ENCODE measurements at regions not wholly inside any gene's neighbourhood (a gene's known extent, or its start where the extent isn't known, plus 50 kb on each side); places are given as distances from the start of the nearest gene placed in this dataset.
"Not testable (repeated sequence)": the region's sequence is repeated elsewhere in the genome, so short reads cannot be mapped to it uniquely, and the experiment has no call there.

- DNase-seq (ENCODE audit: low spot score); intact Hi-C loops (cut with DNase I); ATAC-seq: not testable (repeated sequence)
These were observed 60.0 kb upstream of the GPC3 start for GRCh38 chrX:134045372-134045771.

DNA sequence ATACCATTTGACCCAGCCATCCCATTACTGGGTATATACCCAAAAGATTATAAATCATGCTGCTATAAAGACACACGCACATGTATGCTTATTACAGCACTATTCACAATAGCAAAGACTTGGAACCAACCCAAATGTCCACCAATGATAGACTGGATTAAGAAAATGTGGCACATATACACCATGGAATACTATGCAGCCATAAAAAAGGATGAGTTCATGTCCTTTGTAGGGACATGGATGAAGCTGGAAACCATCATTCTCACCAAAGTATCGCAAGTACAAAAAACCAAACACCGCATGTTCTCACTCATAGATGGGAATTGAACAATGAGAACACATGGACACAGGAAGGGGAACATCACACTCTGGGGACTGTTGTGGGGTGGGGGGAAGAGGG, 81.7 kb upstream of the GPC3 start:
- intact Hi-C loops (cut with DNase I); DNase-seq (ENCODE audit: low spot score); ATAC-seq: not testable (repeated sequence)

DNA sequence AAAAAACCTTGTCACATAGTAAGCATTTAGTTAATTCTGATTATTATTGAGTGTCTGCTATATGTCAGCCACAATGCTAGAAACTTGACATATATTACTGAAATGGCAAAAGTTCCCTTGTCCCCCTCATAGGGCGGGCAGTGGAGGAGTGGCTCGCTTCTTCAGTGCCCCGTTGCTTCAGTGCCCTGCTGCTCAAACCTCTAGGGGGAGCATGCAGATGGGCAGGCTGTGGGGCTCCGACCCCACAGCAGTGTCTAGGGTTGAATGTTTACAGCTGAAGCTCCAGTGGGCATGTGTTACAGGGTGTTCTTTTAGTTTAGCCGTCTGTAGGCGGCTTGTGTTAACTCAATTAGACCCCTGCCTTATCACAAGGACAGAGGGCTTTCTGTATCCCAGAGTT, 86.5 kb upstream of the GPC3 start:
- intact Hi-C loops (cut with DNase I); ATAC-seq; DNase-seq (ENCODE audit: low spot score): not testable (repeated sequence)

- intact Hi-C loops (cut with DNase I) = no loop called here
- no peak for DNase-seq (ENCODE audit: low spot score)
- ATAC-seq = no peak
These were observed 87.9 kb upstream of the GPC3 start for GRCh38 chrX:134073341-134073740.

DNA sequence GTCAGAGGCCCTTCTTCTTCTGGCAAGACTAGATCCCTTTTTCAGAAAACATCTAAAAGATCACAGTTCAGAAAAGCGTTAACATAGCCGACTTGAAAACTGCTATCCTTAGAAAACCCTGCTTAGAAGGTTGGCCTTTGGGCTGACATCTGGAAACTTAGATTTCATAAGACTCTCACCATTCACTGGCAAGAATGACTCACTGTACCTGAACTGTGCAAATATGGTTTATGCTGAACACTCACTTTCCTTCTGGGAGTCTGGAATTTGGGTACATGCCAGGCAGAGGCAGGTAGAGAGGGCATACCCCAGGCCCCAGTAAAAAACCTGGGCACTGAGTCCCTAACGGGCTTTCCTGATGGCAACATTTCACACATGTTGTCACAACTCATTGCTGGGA, 88.8 kb upstream of the GPC3 start:
- no peak for ATAC-seq
- DNase-seq (ENCODE audit: low spot score) = no peak
- intact Hi-C loops (cut with DNase I) = no loop called here

DNA sequence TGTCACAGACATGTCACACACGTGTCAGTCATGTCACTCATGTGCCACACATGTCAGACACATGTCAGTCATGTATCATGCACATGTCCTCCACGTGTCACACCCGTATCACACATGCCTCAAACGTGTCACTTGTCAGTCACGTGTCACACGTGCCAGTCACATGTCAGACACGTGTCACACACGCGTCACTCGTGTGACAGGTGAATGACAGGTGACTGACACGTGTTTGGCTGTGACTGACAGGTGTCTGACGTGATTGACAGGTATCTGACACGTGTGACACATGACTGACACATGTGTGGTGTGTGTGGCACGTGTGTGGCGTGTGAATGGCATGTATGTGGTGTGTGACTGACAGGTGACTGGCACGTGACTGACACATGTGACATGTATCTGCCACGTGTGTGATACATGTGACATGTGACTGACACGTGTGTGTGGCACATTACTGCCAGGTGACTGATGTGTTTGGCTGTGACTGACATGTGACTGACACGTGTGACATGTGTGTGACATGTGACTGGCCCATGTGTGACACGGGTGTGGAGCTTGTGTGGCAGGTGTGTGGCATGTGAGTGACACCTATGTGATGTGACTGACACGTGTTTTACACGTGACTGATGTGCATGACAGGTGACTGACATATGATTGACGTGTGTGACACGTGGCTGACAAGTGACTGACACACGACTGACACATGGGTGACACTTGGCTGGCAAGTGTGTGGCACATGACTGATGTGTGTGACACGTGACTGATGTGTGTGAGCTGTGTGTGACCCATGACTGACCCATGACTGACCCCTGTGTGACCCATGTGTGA, 90.7 kb upstream of the GPC3 start:
- ATAC-seq = no peak
- intact Hi-C loops (cut with DNase I) = no loop called here
- DNase-seq (ENCODE audit: low spot score) = no peak

DNA sequence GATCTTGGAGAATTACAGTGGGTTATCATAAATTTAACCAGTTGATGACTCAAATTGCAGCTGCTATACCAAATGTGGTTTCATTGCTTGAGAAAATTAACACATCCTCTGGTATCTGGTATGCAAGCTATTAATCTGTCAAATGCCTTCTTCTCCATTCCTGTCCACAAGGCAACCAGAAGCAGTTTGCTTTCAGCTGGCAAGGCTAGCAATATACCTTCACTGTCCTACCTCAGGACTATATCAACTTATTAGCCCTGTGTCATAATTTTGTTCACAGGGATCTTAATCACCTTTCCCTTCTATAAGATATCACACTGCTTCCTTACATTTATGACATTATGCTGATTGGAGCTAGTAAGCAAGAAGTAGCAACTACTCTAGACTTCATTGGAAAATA, 110.0 kb upstream of the GPC3 start:
- ATAC-seq = no peak
- DNase-seq (ENCODE audit: low spot score) = no peak
- intact Hi-C loops (cut with DNase I) = no loop called here

DNA sequence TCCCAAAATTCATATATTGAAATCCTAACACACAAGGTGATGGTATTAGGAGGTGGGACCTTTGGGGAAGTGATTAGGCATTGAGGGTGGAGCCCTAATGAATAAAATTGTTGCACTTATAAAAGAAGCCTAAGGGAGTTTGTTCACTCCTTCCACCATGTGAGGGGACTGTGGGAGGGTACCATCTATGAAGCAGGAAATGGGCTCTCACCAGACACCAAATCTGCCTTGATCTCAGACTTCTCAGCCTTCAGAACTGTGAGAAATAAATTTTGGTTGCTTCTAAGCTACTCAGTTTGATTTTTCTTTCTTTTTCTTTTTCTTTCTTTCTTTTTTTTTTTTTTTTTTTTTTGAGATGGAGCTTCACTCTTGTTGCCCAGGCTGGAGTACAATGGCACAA, 116.2 kb upstream of the GPC3 start:
- no peak for DNase-seq (ENCODE audit: low spot score)
- intact Hi-C loops (cut with DNase I) = no loop called here
- ATAC-seq = no peak

DNA sequence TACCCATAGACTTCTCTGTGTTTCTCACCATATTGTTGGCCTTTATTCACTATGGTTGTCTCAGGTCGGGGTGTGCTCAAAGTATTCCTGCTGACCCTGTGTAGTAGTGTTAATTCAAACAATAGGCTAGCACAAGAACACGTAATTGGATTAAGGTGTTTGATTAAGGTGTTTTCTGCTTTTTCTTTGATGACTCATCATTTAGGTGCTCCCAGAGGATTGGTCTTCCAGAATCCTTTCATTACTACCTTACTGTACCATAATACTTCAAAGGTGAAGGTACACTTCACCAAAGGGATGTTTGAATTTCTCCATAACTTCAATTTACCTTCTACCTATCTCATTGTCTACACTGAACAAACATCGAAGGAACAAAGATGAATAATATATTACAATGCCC, 121.7 kb upstream of the CCDC160 start:
- intact Hi-C loops (cut with DNase I) = no loop called here
- no peak for ATAC-seq
- DNase-seq (ENCODE audit: low spot score) = no peak

DNA sequence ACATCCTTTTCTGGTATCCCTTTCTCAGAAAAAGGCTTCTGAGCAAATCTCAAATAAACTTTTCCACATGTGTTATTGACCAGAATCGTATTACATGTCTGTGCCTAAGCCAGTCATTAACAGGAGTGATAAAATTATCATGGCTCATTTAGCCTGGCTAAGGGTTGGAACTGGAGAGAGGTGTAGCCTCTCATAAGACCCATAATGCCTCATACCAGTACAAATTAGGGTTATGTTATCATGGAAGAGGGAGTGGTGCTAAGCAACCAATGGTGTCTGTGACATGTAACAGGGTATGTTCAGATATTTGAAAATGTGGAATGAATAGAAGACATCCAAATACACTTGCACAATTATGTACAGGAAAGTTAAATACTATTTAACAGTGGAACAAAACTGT, 99.6 kb upstream of the CCDC160 start:
- no peak for ATAC-seq
- no peak for DNase-seq (ENCODE audit: low spot score)
- intact Hi-C loops (cut with DNase I) = no loop called here

DNA sequence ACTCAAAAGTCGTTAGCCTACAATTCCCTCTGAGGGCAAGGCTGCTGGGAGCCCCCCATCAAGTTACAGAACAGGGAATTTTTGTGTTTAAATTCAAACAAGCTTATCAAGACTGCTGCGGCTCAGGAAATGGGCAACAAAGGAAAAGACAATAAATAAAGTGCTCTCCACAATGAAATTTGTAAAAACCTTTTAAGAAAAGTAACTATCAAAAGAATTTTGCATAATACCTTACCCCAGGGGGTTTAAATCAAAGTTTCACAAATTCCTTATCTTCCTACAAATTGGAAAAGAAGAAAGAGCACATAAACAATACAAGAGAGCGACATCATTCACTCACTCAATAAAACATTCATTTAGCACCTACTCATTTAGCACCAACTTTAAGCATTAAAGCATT, 97.9 kb upstream of the CCDC160 start:
- intact Hi-C loops (cut with DNase I) = no loop called here
- no peak for ATAC-seq

GRCh38 chrX:134144231-134144630, 92.8 kb upstream of the CCDC160 start:
- DNase-seq (ENCODE audit: low spot score) (no peak), ATAC-seq (no peak)
- intact Hi-C loops (cut with DNase I) = no loop called here

More for the DNA sequence above, 97.9 kb upstream of the CCDC160 start:
- DNase-seq (ENCODE audit: low spot score) = no peak

- ATAC-seq = no peak
- intact Hi-C loops (cut with DNase I) = no loop called here
These were observed 90.5 kb upstream of the CCDC160 start for GRCh38 chrX:134146493-134146892.

GRCh38 chrX:134148172-134148692, 88.8 kb upstream of the CCDC160 start:
- intact Hi-C loops (cut with DNase I) = no loop called here
- no peak for DNase-seq (ENCODE audit: low spot score)
- ATAC-seq = peak; percentile 36

More at GRCh38 chrX:134146493-134146892, 90.5 kb upstream of the CCDC160 start:
- DNase-seq (ENCODE audit: low spot score) = no peak

DNA sequence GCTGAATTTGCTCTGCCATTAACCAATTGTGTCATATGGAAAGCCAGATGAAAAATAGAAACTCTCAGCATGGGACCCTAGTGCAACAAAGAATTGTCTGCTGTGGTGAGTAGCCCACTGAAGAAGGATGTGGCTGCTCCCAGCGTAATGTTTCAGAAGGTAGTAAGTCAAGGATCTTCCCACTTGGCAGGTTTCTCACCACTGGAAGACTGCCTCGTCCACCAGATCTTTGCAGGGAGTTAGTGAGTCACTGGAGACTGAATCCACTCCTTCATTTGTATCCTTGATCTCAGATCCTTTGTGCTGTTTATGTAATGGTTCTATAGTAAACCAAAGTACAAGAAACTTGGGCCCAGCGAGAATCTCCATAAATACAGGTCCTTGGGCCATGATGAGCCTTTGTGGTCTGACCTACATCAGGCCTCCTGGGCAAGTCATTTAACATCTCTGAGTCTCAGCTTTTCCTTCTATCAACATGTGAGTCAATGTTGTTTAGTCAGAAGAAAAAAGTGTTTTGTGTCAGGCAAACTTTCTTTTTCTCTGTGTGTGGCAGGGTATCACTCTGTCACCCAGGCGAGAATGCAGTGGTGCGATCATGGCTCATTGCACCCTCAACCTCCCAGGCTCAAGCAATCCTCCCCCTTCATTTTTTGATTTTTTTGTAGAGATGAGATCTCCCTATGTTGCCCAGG, 78.0 kb upstream of the CCDC160 start:
- DNase-seq (ENCODE audit: low spot score) = no peak
- intact Hi-C loops (cut with DNase I) = no loop called here
- no peak for ATAC-seq

- no peak for ATAC-seq
- no peak for DNase-seq (ENCODE audit: low spot score)
- intact Hi-C loops (cut with DNase I) = no loop called here
These were observed 75.8 kb upstream of the CCDC160 start for GRCh38 chrX:134161162-134161561.

GRCh38 chrX:134162032-134162431, 75.0 kb upstream of the CCDC160 start:
- ATAC-seq (no peak), DNase-seq (ENCODE audit: low spot score) (no peak)
- intact Hi-C loops (cut with DNase I) = no loop called here

DNA sequence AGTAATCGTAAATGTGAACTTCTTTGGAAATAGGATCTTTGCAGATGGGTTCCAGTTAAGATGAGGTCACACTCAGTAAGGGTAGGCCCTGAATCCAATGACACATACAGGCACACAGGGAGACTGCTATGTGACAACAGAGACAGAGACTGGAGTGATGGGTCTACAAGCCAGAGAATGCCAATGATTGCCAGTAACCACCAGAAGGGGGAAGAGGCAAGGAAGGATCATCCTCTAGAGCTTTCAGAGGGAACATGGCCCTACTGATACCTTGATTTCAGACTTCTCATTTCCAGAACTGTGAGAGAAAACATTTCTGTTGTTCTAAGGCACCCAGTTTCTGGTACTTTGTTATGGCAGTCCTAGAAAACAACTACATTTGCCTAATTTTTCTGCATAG, 73.1 kb upstream of the CCDC160 start:
- ATAC-seq (no peak), DNase-seq (ENCODE audit: low spot score) (no peak)
- intact Hi-C loops (cut with DNase I) = no loop called here

- ATAC-seq (no peak), DNase-seq (ENCODE audit: low spot score) (no peak)
- intact Hi-C loops (cut with DNase I) = no loop called here
These were observed 69.3 kb upstream of the CCDC160 start for GRCh38 chrX:134167591-134168203.

Measured in sciatic nerve (tissue), 2 donors.